ENCODE measurements at regions not wholly inside any gene's neighbourhood (a gene's known extent, or its start where the extent isn't known, plus 50 kb on each side); places are given as distances from the start of the nearest gene placed in this dataset.
A peak's percentile ranks its signal among the peaks of the same experiment; 100 is the strongest.

GRCh38 chr2:62296832-62297623, 101.1 kb downstream of the B3GNT2 start:
- no peak for DNase-seq

GRCh38 chr2:62296034-62296831, 100.3 kb downstream of the B3GNT2 start:
- no peak for DNase-seq

GRCh38 chr2:62293490-62294271, 97.8 kb downstream of the B3GNT2 start:
- DNase-seq = peak; percentile 85

GRCh38 chr2:62293151-62293489, 97.2 kb downstream of the B3GNT2 start:
- no peak for DNase-seq

GRCh38 chr2:62292190-62292589, 96.3 kb downstream of the B3GNT2 start:
- DNase-seq = peak; percentile 51

GRCh38 chr2:62291517-62292137, 95.7 kb downstream of the B3GNT2 start:
- DNase-seq = no peak

- no peak for DNase-seq
These were observed 95.1 kb downstream of the B3GNT2 start for GRCh38 chr2:62291052-62291451.

- peak; percentile 93 for DNase-seq
These were observed 92.3 kb downstream of the B3GNT2 start for GRCh38 chr2:62287899-62288880.

- no peak for DNase-seq
These were observed 91.4 kb downstream of the B3GNT2 start for GRCh38 chr2:62287282-62287681.

- DNase-seq = no peak
These were observed 90.3 kb downstream of the B3GNT2 start for GRCh38 chr2:62286089-62286785.

GRCh38 chr2:62284980-62285379, 89.1 kb downstream of the B3GNT2 start:
- DNase-seq = no peak

GRCh38 chr2:62284471-62284870, 88.6 kb downstream of the B3GNT2 start:
- DNase-seq = no peak

- no peak for DNase-seq
These were observed 87.2 kb downstream of the B3GNT2 start for GRCh38 chr2:62283147-62283546.

- DNase-seq = no peak
These were observed 85.7 kb downstream of the B3GNT2 start for GRCh38 chr2:62281663-62282062.

- DNase-seq = no peak
These were observed 81.8 kb downstream of the B3GNT2 start for GRCh38 chr2:62277688-62278087.
